ENCODE measurements at regions not wholly inside any gene's neighbourhood (a gene's known extent, or its start where the extent isn't known, plus 50 kb on each side); places are given as distances from the start of the nearest gene placed in this dataset.

DNA sequence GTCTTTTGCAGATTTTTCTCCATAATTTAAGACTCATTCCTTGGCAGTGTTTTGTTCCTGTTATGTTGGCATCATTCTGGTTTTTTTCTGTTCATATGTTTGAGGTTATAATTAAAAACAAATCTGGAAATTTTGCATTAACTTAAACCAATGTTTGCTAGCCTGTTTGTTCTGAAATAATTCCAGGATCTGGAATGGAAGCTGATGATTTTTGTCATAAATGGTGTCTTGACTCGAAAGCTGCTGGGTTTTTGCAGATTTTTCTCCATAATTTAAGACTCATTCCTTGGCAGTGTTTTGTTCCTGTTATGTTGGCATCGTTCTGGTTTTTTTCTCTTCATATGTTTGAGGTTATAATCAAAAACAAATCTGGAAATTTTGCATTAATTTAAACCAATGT, 318.7 kb upstream of the IRX4 start:
- TF ChIP-seq, protein P1, sequence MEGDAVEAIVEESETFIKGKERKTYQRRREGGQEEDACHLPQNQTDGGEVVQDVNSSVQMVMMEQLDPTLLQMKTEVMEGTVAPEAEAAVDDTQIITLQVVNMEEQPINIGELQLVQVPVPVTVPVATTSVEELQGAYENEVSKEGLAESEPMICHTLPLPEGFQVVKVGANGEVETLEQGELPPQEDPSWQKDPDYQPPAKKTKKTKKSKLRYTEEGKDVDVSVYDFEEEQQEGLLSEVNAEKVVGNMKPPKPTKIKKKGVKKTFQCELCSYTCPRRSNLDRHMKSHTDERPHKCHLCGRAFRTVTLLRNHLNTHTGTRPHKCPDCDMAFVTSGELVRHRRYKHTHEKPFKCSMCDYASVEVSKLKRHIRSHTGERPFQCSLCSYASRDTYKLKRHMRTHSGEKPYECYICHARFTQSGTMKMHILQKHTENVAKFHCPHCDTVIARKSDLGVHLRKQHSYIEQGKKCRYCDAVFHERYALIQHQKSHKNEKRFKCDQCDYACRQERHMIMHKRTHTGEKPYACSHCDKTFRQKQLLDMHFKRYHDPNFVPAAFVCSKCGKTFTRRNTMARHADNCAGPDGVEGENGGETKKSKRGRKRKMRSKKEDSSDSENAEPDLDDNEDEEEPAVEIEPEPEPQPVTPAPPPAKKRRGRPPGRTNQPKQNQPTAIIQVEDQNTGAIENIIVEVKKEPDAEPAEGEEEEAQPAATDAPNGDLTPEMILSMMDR (IDR thresholded peaks at IDR 0.05; ENCODE audit: insufficient read depth, low read depth, low read length): no peak
- no peak for TF ChIP-seq EZH2 (IDR thresholded peaks at IDR 0.05; ENCODE audit: insufficient read depth, low read length)
- Histone ChIP-seq H3K4me3 (ENCODE audit: insufficient read depth, low read depth, low read length) (no peak overlapping the region), H3K27ac (ENCODE audit: low read depth, low read length) (no peak overlapping the region), H3K9me3 (ENCODE audit: insufficient read depth, low read depth, low read length) (no peaks in the 10 kb centered on the region), H4K20me1 (ENCODE audit: insufficient read depth, low read length) (no peaks in the 10 kb centered on the region), H2AFZ (ENCODE audit: low read depth, low read length) (no peak overlapping the region), H3K27me3 (ENCODE audit: insufficient read depth, low read length) (no peaks in the 10 kb centered on the region), H3K4me2 (ENCODE audit: low read length) (no peak overlapping the region), H3K4me1 (ENCODE audit: insufficient read depth, low read length) (no peaks in the 10 kb centered on the region), H3K9ac (ENCODE audit: low read length) (no peak overlapping the region), H3K79me2 (ENCODE audit: insufficient read depth, low read length) (no peaks in the 10 kb centered on the region), H3K36me3 (ENCODE audit: insufficient read depth, low read length) (no peaks in the 10 kb centered on the region)
- DNase-seq (ENCODE audit: low read depth): no peak
- no peak overlapping the region for H3K4me3 Mint-ChIP-seq (ENCODE audit: unreplicated experiment)
- H3K27me3 Mint-ChIP-seq (ENCODE audit: low read depth, unreplicated experiment): peaks cover 35% of the 10 kb centered on the region
- no peak for FAIRE-seq
- H3K4me1 Mint-ChIP-seq (ENCODE audit: low read depth, unreplicated experiment): no peaks in the 10 kb centered on the region
- H3K9me3 Mint-ChIP-seq (ENCODE audit: unreplicated experiment): no peaks in the 10 kb centered on the region
- H3K36me3 Mint-ChIP-seq (ENCODE audit: low read depth, unreplicated experiment): no peaks in the 10 kb centered on the region
- H3K27ac Mint-ChIP-seq (ENCODE audit: unreplicated experiment): no peak overlapping the region

DNA sequence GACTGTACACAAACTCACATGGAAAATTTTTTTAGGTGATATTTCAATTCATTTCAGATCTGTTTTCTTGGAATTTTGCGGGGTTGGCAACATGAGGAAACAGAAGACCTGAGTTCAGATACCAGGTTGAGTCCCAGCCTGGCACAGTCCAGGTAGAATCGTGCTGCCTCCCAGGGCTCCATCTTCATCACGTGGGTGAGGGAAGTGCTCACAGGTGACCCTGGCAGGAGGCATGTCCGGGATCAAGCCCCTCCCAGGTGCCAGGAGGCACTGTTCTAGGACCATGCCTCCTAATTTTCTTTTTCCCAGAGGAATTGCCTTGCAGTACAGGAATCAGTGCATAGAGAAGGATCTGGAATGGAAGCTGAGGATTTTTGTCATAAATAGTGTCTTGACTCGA, 318.3 kb upstream of the IRX4 start:
- DNase-seq (ENCODE audit: low read depth) (no peak), FAIRE-seq (no peak)
- Histone ChIP-seq H3K9ac (ENCODE audit: low read length) (no peak overlapping the region), H3K4me3 (ENCODE audit: insufficient read depth, low read depth, low read length) (no peak overlapping the region), H3K4me2 (ENCODE audit: low read length) (no peak overlapping the region), H3K79me2 (ENCODE audit: insufficient read depth, low read length) (no peaks in the 10 kb centered on the region), H3K9me3 (ENCODE audit: insufficient read depth, low read depth, low read length) (no peaks in the 10 kb centered on the region), H3K27me3 (ENCODE audit: insufficient read depth, low read length) (no peaks in the 10 kb centered on the region), H4K20me1 (ENCODE audit: insufficient read depth, low read length) (no peaks in the 10 kb centered on the region), H3K4me1 (ENCODE audit: insufficient read depth, low read length) (no peaks in the 10 kb centered on the region), H3K36me3 (ENCODE audit: insufficient read depth, low read length) (no peaks in the 10 kb centered on the region), H2AFZ (ENCODE audit: low read depth, low read length) (no peak overlapping the region), H3K27ac (ENCODE audit: low read depth, low read length) (no peak overlapping the region)
- Mint-ChIP-seq H3K27me3 (ENCODE audit: low read depth, unreplicated experiment) (peaks cover 34% of the 10 kb centered on the region), H3K36me3 (ENCODE audit: low read depth, unreplicated experiment) (no peaks in the 10 kb centered on the region), H3K4me3 (ENCODE audit: unreplicated experiment) (no peak overlapping the region), H3K27ac (ENCODE audit: unreplicated experiment) (no peak overlapping the region), H3K4me1 (ENCODE audit: low read depth, unreplicated experiment) (no peaks in the 10 kb centered on the region), H3K9me3 (ENCODE audit: unreplicated experiment) (no peaks in the 10 kb centered on the region)
- TF ChIP-seq, protein P1 (IDR thresholded peaks at IDR 0.05; ENCODE audit: insufficient read depth, low read depth, low read length): no peak
- TF ChIP-seq EZH2 (IDR thresholded peaks at IDR 0.05; ENCODE audit: insufficient read depth, low read length): no peak

DNA sequence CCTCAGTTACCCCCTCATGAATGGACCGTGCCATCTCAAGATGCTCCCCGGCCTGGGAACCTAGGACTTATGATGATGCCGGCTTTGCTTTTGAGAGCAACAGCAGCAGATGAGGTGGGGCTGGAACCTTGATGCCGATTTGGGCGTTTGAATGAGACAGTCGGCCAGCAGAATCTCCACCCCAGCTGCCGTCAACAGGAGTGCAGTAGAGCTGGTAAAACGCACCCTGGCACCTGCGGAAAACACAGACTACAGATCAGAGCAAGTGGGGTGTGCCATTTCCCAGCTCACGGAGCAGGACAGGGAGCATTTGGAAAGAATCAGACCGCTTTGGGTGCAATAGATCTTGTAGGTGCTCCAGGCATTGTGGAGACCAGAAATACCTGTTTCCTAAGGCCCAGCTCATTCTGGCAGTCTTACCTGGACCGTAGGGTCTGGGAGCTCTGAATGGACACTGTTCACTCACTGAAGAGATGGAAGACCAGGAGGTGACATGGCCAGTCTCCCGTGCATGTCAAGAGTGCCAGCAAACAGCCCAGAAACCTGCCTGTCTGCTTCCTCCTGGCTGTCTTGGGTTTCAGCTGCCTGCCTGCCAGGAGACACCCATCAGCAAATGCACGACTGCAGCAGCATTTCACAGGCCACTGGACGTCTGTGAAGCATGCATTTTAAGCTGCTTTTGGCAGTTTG, 317.7 kb upstream of the IRX4 start:
- Histone ChIP-seq H3K36me3 (ENCODE audit: insufficient read depth, low read length) (no peaks in the 10 kb centered on the region), H3K4me2 (ENCODE audit: low read length) (no peak overlapping the region), H3K27ac (ENCODE audit: low read depth, low read length) (no peak overlapping the region), H4K20me1 (ENCODE audit: insufficient read depth, low read length) (no peaks in the 10 kb centered on the region), H3K4me3 (ENCODE audit: insufficient read depth, low read depth, low read length) (no peak overlapping the region), H2AFZ (ENCODE audit: low read depth, low read length) (no peak overlapping the region), H3K9me3 (ENCODE audit: insufficient read depth, low read depth, low read length) (peaks cover under 1% of the 10 kb centered on the region), H3K79me2 (ENCODE audit: insufficient read depth, low read length) (no peaks in the 10 kb centered on the region), H3K27me3 (ENCODE audit: insufficient read depth, low read length) (no peaks in the 10 kb centered on the region), H3K4me1 (ENCODE audit: insufficient read depth, low read length) (no peaks in the 10 kb centered on the region), H3K9ac (ENCODE audit: low read length) (no peak overlapping the region)
- Mint-ChIP-seq H3K27ac (ENCODE audit: unreplicated experiment) (no peak overlapping the region), H3K4me1 (ENCODE audit: low read depth, unreplicated experiment) (no peaks in the 10 kb centered on the region), H3K9me3 (ENCODE audit: unreplicated experiment) (no peaks in the 10 kb centered on the region), H3K36me3 (ENCODE audit: low read depth, unreplicated experiment) (no peaks in the 10 kb centered on the region), H3K4me3 (ENCODE audit: unreplicated experiment) (no peak overlapping the region), H3K27me3 (ENCODE audit: low read depth, unreplicated experiment) (peaks cover 34% of the 10 kb centered on the region)
- no peak for FAIRE-seq
- no peak for DNase-seq (ENCODE audit: low read depth)
- TF ChIP-seq, protein P1 (IDR thresholded peaks at IDR 0.05; ENCODE audit: insufficient read depth, low read depth, low read length): no peak
- TF ChIP-seq EZH2 (IDR thresholded peaks at IDR 0.05; ENCODE audit: insufficient read depth, low read length): no peak

All from astrocyte (in vitro differentiated cells and primary cell).